Sciatic nerve (tissue), 2 donors: ENCODE measurements at regions not wholly inside any gene's neighbourhood (a gene's known extent, or its start where the extent isn't known, plus 50 kb on each side); places are given as distances from the start of the nearest gene placed in this dataset.

Experiments
- ATAC-seq: fragments of 200-7000 bp; cut with Tn5 transposase; one replicate; pipeline ENCODE4 v1.9.1; 2020; ENCODE audit warnings: mild to moderate bottlenecking, moderate library complexity
- DNase-seq: peaks from one replicate; pipeline ENCODE4 v3.0.0-alpha.2; 2020; ENCODE audit warnings: low spot score
- intact Hi-C: fragments of 100-400 bp; cut with DNase I; formaldehyde crosslinking; loops from one replicate; pipeline ENCODE4 v1.14.2; 2022
- donor health status: DM: no; HTN: no; CAD: no.
- donor health status: DM: no; HTN: no; CAD: no.

DNA sequence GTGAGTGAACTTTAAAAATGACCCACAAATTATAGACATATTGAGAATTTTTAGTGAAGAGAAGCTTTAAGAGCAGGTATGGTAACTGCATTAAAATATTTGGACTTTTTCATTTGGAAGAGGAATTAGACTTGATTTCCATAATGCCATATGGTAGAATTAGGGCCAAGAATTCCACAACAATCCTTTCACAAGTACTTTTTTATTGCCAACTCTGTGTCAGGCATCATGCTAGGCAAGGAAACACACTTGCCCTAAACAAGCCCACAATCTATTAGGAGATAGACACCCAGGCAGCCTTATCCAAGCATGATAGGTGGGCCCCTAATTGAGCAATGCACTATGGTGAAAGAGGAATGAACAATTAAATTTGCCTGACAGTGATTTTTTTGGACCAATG lies 353.0 kb downstream of the TGFB2 start:
- intact Hi-C loops, result no loop called here
- ATAC-seq (no peak), DNase-seq (no peak)

DNA sequence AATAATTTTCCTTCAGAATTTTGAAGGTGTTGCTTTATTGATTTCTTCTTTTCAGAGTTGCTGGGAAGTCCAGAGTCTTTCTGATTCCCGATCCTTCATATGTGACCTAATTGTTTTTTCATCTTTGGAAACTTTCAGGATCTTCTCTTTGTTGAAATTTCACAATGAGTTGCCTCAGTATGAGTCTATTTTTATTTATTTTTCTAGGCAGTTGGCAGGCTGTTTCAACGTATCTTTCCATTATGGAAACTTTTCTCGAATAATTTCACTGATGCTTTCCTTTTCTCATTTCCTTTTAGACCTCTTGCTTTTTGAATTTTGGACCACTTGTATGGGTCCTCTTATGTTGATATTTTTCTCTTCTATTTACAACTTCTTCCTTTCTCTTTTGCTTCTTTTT lies 354.3 kb downstream of the TGFB2 start:
- ATAC-seq, result no peak
- DNase-seq, result no peak
- intact Hi-C loops, result no loop called here

DNA sequence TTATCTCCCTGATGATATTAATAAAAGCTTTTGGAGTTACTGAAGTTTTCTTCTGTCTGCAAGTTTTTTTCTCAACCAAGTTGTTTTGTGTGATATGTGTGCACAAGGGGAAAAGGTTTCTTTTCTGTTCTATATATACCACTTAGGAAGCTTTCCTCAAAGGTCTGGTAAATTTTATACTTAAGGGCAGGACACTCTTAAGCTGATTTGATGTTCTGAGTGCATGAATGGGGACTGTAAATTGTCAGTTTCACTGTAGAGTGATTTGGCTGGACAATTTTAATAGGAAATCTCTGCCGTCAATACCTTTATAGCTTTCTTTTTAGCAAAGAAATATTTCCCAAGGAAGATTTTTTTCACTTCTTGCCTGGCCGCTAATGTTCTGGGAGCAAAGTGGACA lies 354.7 kb downstream of the TGFB2 start:
- ATAC-seq (no peak), DNase-seq (no peak)
- intact Hi-C loops, result no loop called here

DNA sequence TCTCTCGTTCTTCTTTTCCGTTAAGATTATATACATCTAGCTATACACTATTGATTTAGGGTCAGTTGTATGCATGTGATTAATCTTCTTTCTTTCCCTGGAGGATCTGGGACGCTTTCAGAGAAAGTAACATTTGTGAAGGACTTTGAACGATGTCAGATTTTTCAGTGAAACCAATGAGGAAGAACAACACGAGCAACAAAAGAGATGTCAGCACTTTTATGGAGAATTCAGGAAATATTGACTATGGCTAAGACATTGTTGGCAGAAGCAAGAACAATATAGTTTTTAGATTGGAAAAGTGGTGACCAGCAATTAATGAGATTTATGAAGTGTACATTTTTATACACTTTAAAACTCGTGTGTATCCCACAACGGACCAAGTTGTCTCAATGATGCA lies 355.5 kb downstream of the TGFB2 start:
- intact Hi-C loops, result no loop called here
- ATAC-seq (no peak), DNase-seq (no peak)

DNA sequence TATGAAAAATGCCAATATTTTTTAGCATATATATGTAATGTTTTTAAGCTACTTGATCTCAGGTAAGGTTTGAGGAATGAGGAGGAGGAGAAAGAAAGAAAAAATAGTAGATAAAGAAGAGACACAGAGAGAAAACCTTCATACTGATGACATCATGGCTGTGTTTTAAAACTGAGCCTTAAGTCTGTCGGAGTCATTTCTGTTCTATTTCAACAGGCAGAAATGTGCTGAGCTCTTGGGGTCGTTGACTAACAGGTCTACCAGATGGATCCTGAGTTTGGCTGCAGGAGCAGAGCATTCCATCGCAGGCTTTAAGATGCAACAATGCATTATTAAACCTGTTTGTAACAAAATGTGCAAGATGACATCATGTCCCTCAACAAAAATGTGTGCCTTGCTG lies 356.0 kb downstream of the TGFB2 start:
- no peak for DNase-seq
- intact Hi-C loops, result no loop called here
- no peak for ATAC-seq

DNA sequence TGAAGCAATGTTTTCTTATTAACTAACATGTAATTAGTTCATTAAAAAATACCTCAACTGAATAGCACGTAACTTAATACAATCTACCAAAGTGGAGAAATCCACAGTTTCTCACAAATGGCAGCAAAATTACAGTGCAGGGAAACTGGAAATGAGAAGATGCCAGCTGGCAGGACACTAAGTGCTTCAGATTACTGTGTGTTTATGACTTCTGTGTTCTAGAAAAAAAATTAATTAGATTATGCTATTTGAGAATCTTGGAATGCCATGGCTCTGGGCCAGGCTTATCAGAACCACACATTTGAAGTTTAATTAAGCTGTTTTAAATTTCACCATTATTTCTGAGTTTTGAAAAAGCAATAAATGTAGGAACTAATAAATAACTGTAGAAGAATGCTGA lies 357.6 kb downstream of the TGFB2 start:
- intact Hi-C loops, result no loop called here

DNA sequence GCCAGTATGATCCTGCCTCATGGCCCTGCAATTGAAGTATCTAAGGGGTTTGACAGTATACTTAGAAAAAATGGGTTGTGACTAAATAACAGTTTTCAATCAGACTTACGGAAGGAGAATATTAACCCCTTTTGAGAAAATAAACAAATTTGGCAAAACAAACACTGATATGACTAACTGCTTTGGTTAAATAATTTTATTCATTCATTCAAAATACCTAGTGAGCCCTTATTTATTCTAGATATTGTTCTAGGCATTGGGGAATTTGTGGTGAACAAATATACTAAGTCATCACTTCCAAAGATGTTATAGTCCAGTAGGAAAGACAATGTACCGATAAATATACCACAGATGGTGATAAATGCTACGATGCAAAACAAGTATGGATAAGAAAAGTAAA lies 358.7 kb downstream of the TGFB2 start:
- no peak for DNase-seq
- no peak for ATAC-seq
- intact Hi-C loops, result no loop called here

More for the DNA sequence above, 357.6 kb downstream of the TGFB2 start:
- no peak for ATAC-seq
- DNase-seq, result no peak

DNA sequence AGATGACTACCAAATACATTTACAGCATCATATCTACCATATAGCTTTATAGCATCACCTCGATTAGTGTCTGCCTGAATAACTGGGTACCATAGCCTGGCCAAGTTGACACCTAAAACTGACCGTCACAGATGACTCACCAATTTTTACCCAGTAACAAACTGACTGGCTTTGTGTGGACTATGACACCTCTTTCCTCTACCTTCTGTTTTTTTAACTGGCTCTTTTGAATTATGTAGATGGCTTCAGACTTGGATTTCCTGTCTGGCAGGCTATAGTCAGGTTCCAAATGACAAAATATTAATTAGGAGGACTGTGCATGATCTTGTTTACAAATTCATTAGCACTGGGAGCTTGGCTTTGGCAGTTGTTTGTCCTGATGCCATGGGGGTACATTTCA lies 360.3 kb downstream of the TGFB2 start:
- intact Hi-C loops, result no loop called here
- DNase-seq (no peak), ATAC-seq (no peak)

DNA sequence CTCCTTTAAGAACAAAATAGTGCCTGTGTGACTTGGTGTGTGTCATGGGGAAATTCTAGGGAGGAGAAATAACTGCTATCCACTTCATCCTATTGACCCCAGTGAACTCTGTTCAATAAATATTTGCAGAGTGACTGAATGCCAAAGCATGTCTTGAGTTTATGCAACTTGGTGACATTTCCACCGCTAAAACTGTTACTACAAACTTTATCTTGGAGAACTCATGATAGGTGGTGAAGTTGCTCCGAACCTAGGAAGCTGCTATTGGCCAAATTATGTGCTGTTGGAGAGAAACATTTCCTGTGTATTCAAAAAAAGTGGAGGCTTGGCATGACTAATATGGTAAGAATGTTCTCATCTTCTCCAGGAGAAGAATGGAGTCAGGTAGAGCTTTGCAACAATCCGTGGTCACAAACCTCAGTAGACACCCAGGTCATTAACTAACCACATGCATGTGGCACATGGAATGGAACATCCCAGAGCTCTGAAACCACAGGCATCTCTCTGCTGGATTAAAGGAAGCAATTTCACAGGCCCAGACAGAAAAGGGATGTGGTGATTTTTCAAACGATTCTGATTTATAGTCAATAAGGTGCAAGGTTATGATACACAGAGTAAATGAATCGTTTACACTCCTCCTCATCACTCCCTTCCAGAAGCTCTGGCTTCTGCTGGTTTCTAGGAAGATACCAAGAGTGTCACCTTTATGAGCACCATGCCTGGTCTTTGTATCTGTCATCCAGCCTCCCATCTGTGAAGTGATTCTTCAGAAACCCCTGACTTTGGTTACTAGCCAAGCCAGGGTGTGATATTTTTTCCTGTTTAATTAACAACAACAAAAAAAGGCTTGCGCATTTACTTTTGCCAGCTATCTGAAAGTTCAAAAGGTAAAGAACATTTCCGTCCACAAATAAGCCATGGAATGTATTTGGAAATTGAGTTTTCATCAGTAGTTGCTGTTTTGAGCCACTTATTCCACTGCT lies 361.1 kb downstream of the TGFB2 start:
- ATAC-seq (peak; percentile 92), DNase-seq (no peak)
- intact Hi-C loops, result no loop called here

DNA sequence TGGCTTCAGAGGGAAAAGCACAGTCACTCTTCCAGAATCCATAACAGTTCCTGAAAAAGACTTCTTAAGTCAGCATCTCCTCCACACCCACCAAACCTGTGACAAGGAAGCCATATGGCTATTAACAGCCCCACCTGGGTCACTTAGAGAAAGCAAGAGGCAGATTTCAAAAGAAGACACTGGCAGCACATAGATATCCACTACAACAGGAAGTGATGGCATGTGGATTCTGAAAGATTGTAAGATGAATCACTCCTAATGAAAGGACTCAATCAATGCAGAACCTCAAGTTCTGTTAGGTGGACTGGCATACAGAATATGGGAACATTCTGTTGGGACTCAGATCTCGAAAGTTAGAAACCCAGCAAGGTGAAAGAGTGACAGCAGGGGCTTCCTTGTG lies 365.9 kb downstream of the TGFB2 start:
- DNase-seq, result no peak
- intact Hi-C loops, result no loop called here
- ATAC-seq, result no peak

DNA sequence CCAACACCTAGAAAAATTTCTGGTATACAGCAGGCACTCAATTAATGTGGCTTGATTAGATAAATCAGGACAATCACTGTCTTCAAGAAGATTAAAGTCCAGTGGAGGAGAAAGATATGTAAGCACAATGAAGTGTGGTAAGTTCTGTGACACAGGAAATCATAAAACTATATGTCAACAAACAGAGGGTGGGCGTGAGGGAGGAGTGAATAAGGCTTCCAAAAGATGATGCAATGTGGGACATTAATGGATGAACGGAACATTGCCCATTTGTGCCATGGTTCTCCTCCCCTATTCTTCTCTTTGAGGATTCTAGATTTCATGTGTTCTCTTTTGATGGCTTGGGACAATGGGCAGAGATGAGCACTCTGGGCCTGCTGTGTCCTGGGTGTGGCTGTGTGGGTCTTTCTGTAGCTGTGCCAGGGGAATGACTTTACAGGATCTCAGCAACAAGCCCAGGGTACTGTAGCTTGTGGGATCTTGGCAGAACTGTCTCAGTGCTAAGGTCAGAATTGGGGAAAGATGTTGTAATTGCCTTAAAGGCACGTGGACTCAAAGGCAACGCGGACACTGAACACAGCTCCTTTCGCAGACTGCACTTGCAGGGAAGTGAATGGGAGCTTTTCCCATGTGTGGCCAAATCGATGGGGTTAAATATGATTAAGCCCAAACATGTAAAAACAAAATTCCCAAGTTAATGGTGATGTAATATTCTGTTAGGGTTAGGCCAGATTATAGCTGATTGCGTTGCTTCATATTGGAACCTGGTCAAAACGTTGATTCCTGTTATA lies 366.9 kb downstream of the TGFB2 start:
- ATAC-seq, result peak; percentile 92
- no peak for DNase-seq
- intact Hi-C loops, result no loop called here

DNA sequence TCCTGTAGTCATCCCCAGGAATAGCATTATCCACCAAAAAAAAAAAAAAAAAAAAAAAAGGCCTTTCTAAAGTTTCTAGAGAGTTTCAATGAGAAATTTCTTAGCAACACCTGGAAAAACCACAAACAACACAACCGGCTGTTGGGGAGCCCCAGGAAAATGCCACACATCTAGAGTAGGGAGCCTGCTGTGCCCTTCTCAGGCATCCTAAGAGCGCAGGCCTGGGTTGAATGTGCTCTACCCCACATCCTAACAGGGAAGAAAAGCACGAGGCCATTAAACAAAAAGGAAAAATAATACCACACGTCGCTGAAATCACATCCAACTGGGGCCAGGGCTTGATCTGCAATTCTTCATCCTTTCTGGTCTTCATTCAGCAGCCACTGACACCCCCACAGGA lies 367.5 kb downstream of the TGFB2 start:
- ATAC-seq, result peak; percentile 6
- intact Hi-C loops, result no loop called here
- DNase-seq, result no peak

DNA sequence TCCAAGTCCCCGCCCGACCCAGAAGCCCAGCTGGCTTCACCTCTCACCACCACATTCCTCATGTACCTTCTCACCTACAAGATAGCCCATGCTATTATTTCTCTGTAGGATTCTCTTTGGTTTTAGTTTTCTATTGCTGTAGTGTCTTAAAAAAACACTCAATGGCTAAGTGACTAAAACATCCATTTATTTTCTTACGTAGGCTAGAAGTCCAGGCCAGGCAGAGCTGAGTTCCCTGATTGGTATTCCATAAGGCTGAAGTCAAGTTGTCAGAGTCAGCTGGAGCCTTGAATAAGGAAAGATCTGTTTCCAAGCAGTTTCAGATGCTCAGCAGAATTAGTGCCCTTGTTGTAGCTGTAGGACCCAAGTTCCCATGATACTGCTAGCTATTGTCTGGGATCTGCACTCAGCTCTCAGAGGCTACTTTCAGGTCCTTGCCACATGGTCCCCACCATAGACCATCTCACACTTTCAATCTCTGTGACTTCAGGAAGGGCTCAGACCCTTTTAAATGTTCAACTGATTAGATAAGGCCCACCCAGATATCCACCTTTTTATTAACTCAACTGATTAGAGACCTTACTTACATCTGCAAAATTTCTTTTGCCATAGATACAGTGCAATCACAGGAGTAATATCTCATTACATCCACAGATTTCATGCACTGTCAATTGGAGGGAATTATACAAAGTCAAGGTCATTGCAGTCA lies 371.0 kb downstream of the TGFB2 start:
- intact Hi-C loops, result no loop called here
- ATAC-seq (no peak), DNase-seq (no peak)

DNA sequence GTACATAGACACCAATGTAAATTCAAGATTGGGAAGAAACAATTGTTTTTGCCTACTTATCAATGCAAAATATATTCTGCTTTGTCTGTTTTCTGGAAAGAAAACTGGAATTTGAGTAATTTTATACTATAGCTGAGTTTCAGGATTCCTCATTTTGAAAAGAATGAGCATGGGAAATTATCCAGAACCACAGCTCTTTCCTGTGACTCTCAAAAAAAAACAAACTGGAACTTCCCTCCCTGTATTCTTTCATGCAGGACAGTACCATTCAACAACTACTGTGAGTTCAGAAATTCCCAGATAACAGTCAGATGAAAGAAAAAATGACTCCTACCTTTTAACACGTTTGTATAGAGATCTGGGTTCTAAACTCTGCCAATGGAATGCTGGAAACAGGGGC lies 372.4 kb downstream of the TGFB2 start:
- no peak for DNase-seq
- ATAC-seq, result no peak
- intact Hi-C loops, result no loop called here

DNA sequence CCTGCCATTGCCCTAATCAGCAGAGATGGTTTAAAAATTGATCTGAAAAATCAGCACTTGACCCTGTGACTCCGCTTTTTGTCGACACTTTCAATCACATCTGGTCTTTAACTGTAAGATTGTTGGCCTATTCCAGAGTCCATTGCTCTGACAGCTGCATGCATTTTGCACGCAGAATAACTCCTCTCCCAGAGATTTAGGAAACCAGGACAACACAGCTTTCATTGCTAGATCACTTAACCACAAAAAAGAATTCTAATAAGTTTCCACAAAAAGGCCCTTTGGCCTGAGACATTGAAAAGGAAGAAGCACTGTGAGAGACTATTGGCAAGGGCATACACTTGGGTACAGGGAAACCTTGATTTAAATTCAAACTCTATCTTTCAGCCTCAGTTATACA lies 373.1 kb downstream of the TGFB2 start:
- intact Hi-C loops, result no loop called here
- ATAC-seq (no peak), DNase-seq (no peak)

DNA sequence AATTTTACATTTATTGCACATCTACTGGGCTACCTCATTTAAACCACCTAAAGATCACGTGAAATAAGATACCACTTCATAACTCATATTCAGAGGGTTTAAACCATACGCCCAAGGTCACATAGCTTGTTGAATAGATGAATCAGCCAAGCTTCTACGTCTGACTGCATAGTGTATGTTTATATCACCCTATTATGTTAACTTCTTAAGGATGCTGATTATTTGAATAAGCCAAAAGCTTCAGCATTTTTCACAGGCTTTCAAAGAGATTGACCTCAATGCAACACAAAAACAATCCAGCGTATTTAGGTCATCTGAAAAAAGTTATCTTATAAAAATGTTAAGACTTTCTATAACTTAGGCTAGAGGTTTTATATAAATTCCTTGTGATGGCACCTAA lies 373.8 kb downstream of the TGFB2 start:
- intact Hi-C loops, result no loop called here
- ATAC-seq, result no peak

DNA sequence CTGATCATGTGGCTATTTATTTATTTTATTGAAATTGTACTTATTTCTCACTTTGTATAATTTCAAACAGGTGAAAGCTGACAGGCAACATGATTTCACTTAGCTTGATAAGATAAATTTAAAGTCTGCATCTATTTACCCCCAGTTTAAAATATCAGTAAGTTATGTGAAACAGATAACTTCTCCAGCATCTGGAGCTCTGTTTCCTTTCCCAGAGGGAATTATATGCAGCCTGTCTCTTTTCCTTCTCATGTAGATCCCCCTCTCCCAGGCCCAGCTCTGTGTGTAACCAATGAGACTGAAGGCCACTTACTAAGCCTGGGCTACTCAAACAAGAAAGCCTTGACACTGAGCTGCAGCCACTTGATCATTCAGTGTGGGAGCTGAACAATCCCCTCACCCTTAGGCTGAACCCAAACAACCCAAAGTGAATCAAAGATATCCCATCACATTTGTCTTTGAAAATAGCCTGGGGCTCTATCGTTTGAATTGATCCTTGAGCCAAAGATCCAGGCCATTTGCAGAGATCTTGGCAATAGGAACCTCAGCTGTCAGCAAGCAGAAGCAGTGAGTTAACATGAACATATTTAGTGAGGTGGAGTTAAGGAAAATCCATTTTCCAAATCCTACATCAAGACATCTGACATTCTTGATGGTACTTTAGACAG lies 383.9 kb downstream of the TGFB2 start:
- DNase-seq (no peak), ATAC-seq (no peak)
- intact Hi-C loops, result no loop called here

More for the DNA sequence above, 373.8 kb downstream of the TGFB2 start:
- no peak for DNase-seq

DNA sequence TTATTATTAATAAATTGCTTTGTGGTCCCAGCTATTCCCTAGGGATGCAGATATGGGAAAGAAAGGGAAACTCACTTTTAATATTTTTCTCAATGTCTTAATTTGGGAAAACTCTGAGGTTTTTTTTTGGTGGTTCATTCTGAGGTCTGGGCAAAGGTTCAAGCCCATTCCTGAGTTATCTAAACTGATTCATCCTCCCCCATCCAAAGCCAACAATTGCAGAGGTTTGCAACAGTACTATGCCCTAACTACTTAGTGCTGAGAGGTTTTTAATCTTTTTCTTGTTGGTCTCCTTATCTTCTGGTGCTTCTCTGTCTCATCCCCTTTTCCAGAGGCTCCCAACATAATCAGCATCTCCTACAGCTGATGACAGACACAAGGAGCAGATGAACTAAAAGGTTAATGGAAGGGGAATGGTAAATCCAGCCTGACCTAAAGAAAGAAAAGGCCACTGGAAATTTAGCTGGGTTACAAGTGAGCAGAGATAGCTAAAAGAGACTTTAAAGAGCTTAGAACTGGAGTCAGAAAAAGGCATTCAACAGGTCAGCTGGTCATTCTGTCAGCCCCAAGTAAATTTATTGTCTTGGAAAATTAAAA lies 390.4 kb downstream of the TGFB2 start:
- peak; percentile 77 for ATAC-seq
- intact Hi-C loops, result no loop called here
- DNase-seq, result no peak

DNA sequence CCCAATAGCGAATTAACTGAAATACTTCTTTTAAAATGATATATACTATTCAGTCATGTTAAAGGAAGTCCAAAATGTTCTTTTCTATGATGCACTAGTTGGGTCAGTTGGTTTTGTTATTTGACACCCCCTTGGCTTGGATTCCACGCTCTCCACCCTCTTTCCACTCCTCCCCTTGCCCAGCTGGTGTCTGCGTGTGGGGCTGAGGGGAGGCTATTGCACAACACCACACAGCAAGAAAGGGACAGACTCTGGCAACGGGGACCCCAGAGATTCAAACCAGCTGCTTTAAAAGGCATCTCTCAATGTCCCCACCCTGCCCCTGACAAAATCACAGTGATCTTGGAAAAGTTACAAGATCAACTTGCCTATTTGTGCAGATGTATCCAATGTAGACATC lies 394.3 kb downstream of the TGFB2 start:
- ATAC-seq, result peak; percentile 96
- intact Hi-C loops, result no loop called here
- DNase-seq, result peak; percentile 64
